Lung (tissue), 11 donors: ENCODE measurements at regions not wholly inside any gene's neighbourhood (a gene's known extent, or its start where the extent isn't known, plus 50 kb on each side); places are given as distances from the start of the nearest gene placed in this dataset.
"Not testable (repeated sequence)": the region's sequence is repeated elsewhere in the genome, so short reads cannot be mapped to it uniquely, and the experiment has no call there.

Source experiments
- ATAC-seq: fragments of 200-7000 bp; cut with Tn5 transposase; one replicate; pipeline ENCODE4 v1.9.1; 2020; ENCODE audit warnings: moderate number of reproducible peaks; ENCODE audit not compliant: insufficient read depth, low FRiP score
- DNase-seq, 3 donors: peaks; one replicate each; pipeline ENCODE4 v3.0.0-alpha.2; 2013 to 2017
- H3K27ac ChIP-seq, 2 donors: one replicate each; pipeline ENCODE4 v1.5.1; 2013; ENCODE audit warnings: mild to moderate bottlenecking in 2 of 2, moderate library complexity in 2 of 2, control low read depth in 1 of 2, inconsistent platforms in 1 of 2, low read depth in 1 of 2, low read length in 1 of 2
- H3K27me3 ChIP-seq, 3 donors: one replicate each; pipeline ENCODE4 v1.5.1; 2013; ENCODE audit warnings: low read length in 2 of 3; ENCODE audit not compliant: control insufficient read depth in 3 of 3, insufficient read depth in 3 of 3
- H3K36me3 ChIP-seq, 4 donors: one replicate each; pipeline ENCODE4 v1.5.1; 2013; ENCODE audit warnings: low read length in 4 of 4, mild to moderate bottlenecking in 1 of 4, moderate library complexity in 1 of 4; ENCODE audit not compliant: control insufficient read depth in 4 of 4, insufficient read depth in 4 of 4
- H3K4me1 ChIP-seq, 5 donors: one replicate each; pipeline ENCODE4 v1.5.1; 2013; ENCODE audit warnings: low read length in 5 of 5, mild to moderate bottlenecking in 2 of 5, moderate library complexity in 1 of 5; ENCODE audit not compliant: control insufficient read depth in 5 of 5, insufficient read depth in 5 of 5
- H3K4me3 ChIP-seq: one replicate; pipeline ENCODE4 v1.5.1; 2013; ENCODE audit warnings: mild to moderate bottlenecking, control low read depth, moderate library complexity
- H3K9ac ChIP-seq, 2 donors: one replicate each; pipeline ENCODE4 v1.5.1; 2013; ENCODE audit warnings: low read length in 2 of 2, control low read depth in 1 of 2; ENCODE audit not compliant: insufficient read depth in 1 of 2
- H3K9me3 ChIP-seq, 4 donors: one replicate each; pipeline ENCODE4 v1.5.1; 2013; ENCODE audit warnings: low read length in 3 of 4, mild to moderate bottlenecking in 1 of 4, moderate library complexity in 1 of 4; ENCODE audit not compliant: control insufficient read depth in 4 of 4, insufficient read depth in 3 of 4
- WGBS, 2 donors: extraction: QIAGEN DNeasy Blood & Tissue Kit; methylation state at CpG; one replicate each; pipeline ENCODE4 v1.1.7; 2013; 5-methylcytosine and 5-hydroxymethylcytosine counted together
- TF ChIP-seq, protein P1 (sequence below): IDR thresholded peaks from 2 replicates; pipeline ENCODE4 v1.5.1; 2012; ENCODE audit warnings: mild to moderate bottlenecking; ENCODE audit errors: control extremely low read depth, extremely low read depth
- donor health status: control.
- donor health status: control.
- donor health status: Bipolar disorder and iron deficiency.
- donor health status: healthy.
- donor health status: DM: yes; HTN: yes; CAD: no.

DNA sequence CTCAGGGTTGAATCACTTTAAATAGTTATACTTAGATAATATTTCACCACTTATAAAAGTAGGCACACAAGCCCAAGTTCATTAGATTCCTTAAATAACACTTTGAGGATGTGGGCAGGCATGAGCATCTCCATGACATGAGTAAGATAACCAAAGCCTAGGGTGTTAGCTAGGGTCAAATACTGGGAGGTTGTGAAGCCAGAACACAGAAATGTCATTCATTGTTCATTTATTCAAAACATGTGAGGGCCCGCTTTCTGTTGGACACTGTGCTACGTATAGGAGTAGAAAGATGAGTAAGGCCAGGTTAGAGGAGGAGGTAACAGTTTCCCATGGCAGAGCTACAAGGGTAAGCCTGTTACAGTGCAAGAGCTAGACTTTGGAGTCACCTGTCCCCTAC is 93.5 kb upstream of the NEDD4L start:
- Histone ChIP-seq H3K4me3 (no peak overlapping the region), H3K4me1 (peaks cover 0 to 14% (median 3%) of the 10 kb centered on the region in 5 donors), H3K9me3 (peaks cover 0 to 1% (median 0%) of the 10 kb centered on the region in 4 donors), H3K36me3 (no peaks in the 10 kb centered on the region), H3K27me3 (no peaks in the 10 kb centered on the region), H3K9ac (no peak overlapping the region), H3K27ac (no peak overlapping the region)
- TF ChIP-seq, protein P1, sequence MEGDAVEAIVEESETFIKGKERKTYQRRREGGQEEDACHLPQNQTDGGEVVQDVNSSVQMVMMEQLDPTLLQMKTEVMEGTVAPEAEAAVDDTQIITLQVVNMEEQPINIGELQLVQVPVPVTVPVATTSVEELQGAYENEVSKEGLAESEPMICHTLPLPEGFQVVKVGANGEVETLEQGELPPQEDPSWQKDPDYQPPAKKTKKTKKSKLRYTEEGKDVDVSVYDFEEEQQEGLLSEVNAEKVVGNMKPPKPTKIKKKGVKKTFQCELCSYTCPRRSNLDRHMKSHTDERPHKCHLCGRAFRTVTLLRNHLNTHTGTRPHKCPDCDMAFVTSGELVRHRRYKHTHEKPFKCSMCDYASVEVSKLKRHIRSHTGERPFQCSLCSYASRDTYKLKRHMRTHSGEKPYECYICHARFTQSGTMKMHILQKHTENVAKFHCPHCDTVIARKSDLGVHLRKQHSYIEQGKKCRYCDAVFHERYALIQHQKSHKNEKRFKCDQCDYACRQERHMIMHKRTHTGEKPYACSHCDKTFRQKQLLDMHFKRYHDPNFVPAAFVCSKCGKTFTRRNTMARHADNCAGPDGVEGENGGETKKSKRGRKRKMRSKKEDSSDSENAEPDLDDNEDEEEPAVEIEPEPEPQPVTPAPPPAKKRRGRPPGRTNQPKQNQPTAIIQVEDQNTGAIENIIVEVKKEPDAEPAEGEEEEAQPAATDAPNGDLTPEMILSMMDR = no peak
- no peak for DNase-seq
- ATAC-seq = no peak
- 93 to 95% methylated on average over 2 of the region's 2 CpGs for WGBS, 2 donors

DNA sequence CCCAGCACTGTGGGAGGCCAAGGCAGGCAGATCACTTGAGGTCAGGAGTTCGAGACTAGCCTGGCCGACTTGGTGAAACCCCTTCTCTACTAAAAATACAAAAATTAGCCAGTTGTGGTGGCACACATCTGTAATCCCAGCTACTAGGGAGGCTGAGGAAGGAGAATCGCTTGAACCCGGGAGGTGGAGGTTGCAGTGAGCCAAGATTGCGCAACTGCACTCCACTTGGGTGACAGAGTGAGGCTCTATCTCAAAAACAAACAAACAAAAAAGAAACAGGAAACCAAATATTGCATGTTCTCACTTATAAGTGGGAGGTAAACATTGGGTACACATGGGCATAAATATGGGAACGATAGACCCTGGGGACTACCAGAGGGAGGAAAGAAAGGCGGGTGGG is 94.7 kb upstream of the NEDD4L start:
- not testable (repeated sequence) for H3K27ac ChIP-seq, H3K4me3 ChIP-seq, H3K27me3 ChIP-seq, H3K36me3 ChIP-seq, DNase-seq, H3K9me3 ChIP-seq, H3K9ac ChIP-seq, ATAC-seq
- WGBS, 2 donors = 93 to 96% methylated on average over 7 of the region's 7 CpGs
- H3K4me1 ChIP-seq = peaks cover 0 to 11% (median 3%) of the 10 kb centered on the region in 5 donors

DNA sequence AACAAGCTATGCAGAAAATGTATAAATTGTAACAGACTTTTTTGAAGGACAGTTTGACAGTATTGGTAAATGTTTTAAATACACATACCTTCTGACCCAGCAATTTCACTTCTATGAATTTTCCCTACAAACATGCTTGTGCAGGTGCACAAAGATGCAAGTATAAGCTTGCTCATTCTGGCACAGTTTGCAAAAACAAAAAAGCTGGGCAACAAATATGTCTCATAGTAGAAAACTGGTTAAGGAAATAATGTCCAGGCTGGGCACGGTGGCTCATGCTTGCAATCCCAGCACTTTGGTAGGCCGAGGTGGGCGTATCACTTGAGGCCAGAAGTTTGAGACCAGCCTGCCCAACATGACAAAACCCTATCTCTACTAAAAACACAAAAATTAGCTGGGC is 96.9 kb upstream of the NEDD4L start:
- Histone ChIP-seq H3K27ac (no peak overlapping the region), H3K36me3 (no peaks in the 10 kb centered on the region), H3K27me3 (no peaks in the 10 kb centered on the region), H3K4me3 (no peak overlapping the region), H3K9ac (no peak overlapping the region), H3K4me1 (peaks cover 0 to 6% (median 0%) of the 10 kb centered on the region in 5 donors), H3K9me3 (no peaks in the 10 kb centered on the region)
- ATAC-seq (no peak), DNase-seq (no peak)
- WGBS, 2 donors = 94% methylated on average over 3 of the region's 3 CpGs
- TF ChIP-seq, protein P1 = no peak

DNA sequence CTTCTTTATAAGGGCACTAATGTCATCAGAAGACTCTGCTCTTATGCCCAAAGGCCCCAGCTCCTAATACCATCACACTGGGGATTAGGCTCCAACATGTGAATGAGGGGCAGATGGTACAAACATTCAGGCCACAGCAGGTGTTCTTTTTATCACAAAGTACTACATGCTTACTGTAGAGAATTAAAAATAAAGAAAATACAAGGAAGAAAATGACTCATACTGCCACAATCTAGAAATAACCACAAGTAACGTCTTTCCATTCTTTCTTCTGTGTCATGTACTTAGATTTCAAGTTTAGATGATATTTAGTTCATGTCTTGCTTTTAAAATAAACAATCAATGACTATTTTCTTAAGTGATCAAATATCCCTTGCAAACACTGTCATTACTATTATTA is 100.3 kb upstream of the NEDD4L start:
- WGBS, 2 donors = 84 to 94% methylated on average over 1 of the region's 1 CpG
- Histone ChIP-seq H3K27me3 (no peaks in the 10 kb centered on the region), H3K4me1 (peaks cover 0 to 4% (median 0%) of the 10 kb centered on the region in 5 donors), H3K9ac (no peak overlapping the region), H3K9me3 (no peaks in the 10 kb centered on the region), H3K4me3 (no peak overlapping the region), H3K36me3 (no peaks in the 10 kb centered on the region), H3K27ac (no peak overlapping the region)
- ATAC-seq (no peak), DNase-seq (no peak)
- TF ChIP-seq, protein P1 = no peak
